Transverse colon (tissue), 4 donors: ENCODE measurements at regions not wholly inside any gene's neighbourhood (a gene's known extent, or its start where the extent isn't known, plus 50 kb on each side); places are given as distances from the start of the nearest gene placed in this dataset.

Experiments
- DNase-seq: peaks from one replicate; pipeline ENCODE4 v3.0.0-alpha.2; 2019
- H3K27ac ChIP-seq, 4 donors: fragments of 200-600 bp; sonication (generic); 2 replicates each; pipeline ENCODE4 v1.5.1; 2016 to 2018; ENCODE audit warnings: inconsistent platforms in 4 of 4
- H3K27me3 ChIP-seq: fragments of 200-600 bp; sonication (generic); 2 replicates; pipeline ENCODE4 v1.5.1; 2017; ENCODE audit warnings: inconsistent platforms
- H3K36me3 ChIP-seq, 4 donors: fragments of 200-600 bp; sonication (generic); 2 replicates each; pipeline ENCODE4 v1.5.1; 2017 to 2019; ENCODE audit warnings: inconsistent platforms in 4 of 4
- H3K4me1 ChIP-seq, 4 donors: fragments of 200-600 bp; sonication (generic); 2 replicates each; pipeline ENCODE4 v1.5.1; 2017 to 2020; ENCODE audit warnings: inconsistent platforms in 4 of 4
- H3K4me3 ChIP-seq, 4 donors: fragments of 200-600 bp; sonication (generic); 1 replicate in 1 of 4; 2 replicates in 3 of 4; pipeline versions ENCODE4 v1.5.1 to v1.6.1; 2017 to 2019; ENCODE audit warnings: inconsistent platforms in 4 of 4
- H3K9me3 ChIP-seq, 2 donors: fragments of 200-600 bp; sonication (generic); 2 replicates each; pipeline ENCODE4 v1.5.1; 2017 to 2019; ENCODE audit warnings: inconsistent platforms in 2 of 2
- CTCF ChIP-seq, 5 experiments: fragments of 200-600 bp in 3 of 5; fragments of 450-650 bp in 2 of 5; sonication (generic) in 3 of 5; IDR thresholded peaks; 1 replicate in 2 of 5; 2 replicates in 3 of 5; pipeline ENCODE4 v1.5.1; 2016 to 2017; ENCODE audit warnings: antibody characterized with exemption in 5 of 5, inconsistent platforms in 3 of 5, mild to moderate bottlenecking in 2 of 5, moderate library complexity in 1 of 5
- EP300 ChIP-seq: sonication (generic); formaldehyde crosslinking; IDR thresholded peaks from one replicate; pipeline ENCODE4 v1.6.1; 2017; ENCODE audit warnings: antibody characterized with exemption, low read depth
- POLR2A ChIP-seq: fragments of 450-650 bp; IDR thresholded peaks from one replicate; pipeline ENCODE4 v1.6.1; 2016; ENCODE audit warnings: antibody characterized with exemption, mild to moderate bottlenecking, moderate library complexity
- POLR2AphosphoS5 ChIP-seq, 3 donors: sonication (generic); formaldehyde crosslinking; IDR thresholded peaks; one replicate each; pipeline ENCODE4 v1.6.1; 2016; ENCODE audit warnings: antibody characterized with exemption in 3 of 3
- WGBS, 2 donors: methylation state at CpG; one replicate each; pipeline ENCODE4 v1.1.5; 2018; ENCODE audit warnings: low coverage in 1 of 2; 5-methylcytosine and 5-hydroxymethylcytosine counted together
- in situ Hi-C, 4 donors: fragments of 200-750 bp; cut with MboI; loops; one replicate each; pipeline versions ENCODE4 v1.15.0 to v1.15.1; 2017; ENCODE audit warnings: low sequenced_read_pairs in 3 of 4, low pct_ligation_motif_present in 1 of 4, low pct_unique_long_range_greater_than_20kb in 1 of 4
- intact Hi-C: fragments of 100-400 bp; cut with DNase I; formaldehyde crosslinking; loops from one replicate; pipeline ENCODE4 v1.15.1; 2023; ENCODE audit warnings: low total_unique reads

- no peaks in the 10 kb centered on the region for H3K36me3 ChIP-seq
- TF ChIP-seq CTCF (IDR thresholded peaks at IDR 0.05) (no peak), POLR2AphosphoS5 (IDR thresholded peaks at IDR 0.05) (no peak), POLR2A (no peak), EP300 (no peak)
- H3K27me3 ChIP-seq, result no peaks in the 10 kb centered on the region
- H3K4me3 ChIP-seq, result no peak overlapping the region
- H3K4me1 ChIP-seq, result peaks cover 0 to 7% (median 2%) of the 10 kb centered on the region in 4 donors
- WGBS, 2 donors, result 60 to 73% methylated on average over 3 to 4 of the region's 4 CpGs
- no peaks in the 10 kb centered on the region for H3K9me3 ChIP-seq
- DNase-seq, result no peak
- intact Hi-C loops, result no loop called here
- peak overlapping the region in 3 of 4 donors; percentile 9 to 23 (median 22) for H3K27ac ChIP-seq
- in situ Hi-C loops, result no loop called here
Observed at GRCh38 chr6:150537491-150537890, 62.2 kb upstream of the PLEKHG1 start.

GRCh38 chr6:150537893-150538292, 61.8 kb upstream of the PLEKHG1 start:
- intact Hi-C loops, result no loop called here
- WGBS, 2 donors, result 60 to 83% methylated on average over 1 of the region's 1 CpG
- H3K36me3 ChIP-seq, result no peaks in the 10 kb centered on the region
- H3K9me3 ChIP-seq, result no peaks in the 10 kb centered on the region
- H3K27me3 ChIP-seq, result no peaks in the 10 kb centered on the region
- in situ Hi-C loops, result no loop called here
- H3K4me3 ChIP-seq, result no peak overlapping the region
- no peak for TF ChIP-seq POLR2AphosphoS5 (IDR thresholded peaks at IDR 0.05)
- no peak for TF ChIP-seq CTCF (IDR thresholded peaks at IDR 0.05)
- no peak for TF ChIP-seq POLR2A
- TF ChIP-seq EP300, result no peak
- DNase-seq, result no peak
- peak overlapping the region in 3 of 4 donors; percentile 9 to 23 (median 22) for H3K27ac ChIP-seq
- peaks cover 0 to 7% (median 2%) of the 10 kb centered on the region in 4 donors for H3K4me1 ChIP-seq

- H3K36me3 ChIP-seq, result no peaks in the 10 kb centered on the region
- intact Hi-C loops (no loop called here), in situ Hi-C loops (no loop called here)
- WGBS, 2 donors, result 94 to 96% methylated on average over 2 of the region's 2 CpGs
- peaks cover 0 to 7% (median 2%) of the 10 kb centered on the region in 4 donors for H3K4me1 ChIP-seq
- no peaks in the 10 kb centered on the region for H3K27me3 ChIP-seq
- TF ChIP-seq POLR2A (no peak), POLR2AphosphoS5 (IDR thresholded peaks at IDR 0.05) (no peak), CTCF (IDR thresholded peaks at IDR 0.05) (no peak), EP300 (no peak)
- DNase-seq, result no peak
- no peak overlapping the region for H3K4me3 ChIP-seq
- no peaks in the 10 kb centered on the region for H3K9me3 ChIP-seq
- H3K27ac ChIP-seq, result no peak overlapping the region
Observed at GRCh38 chr6:150539111-150539510, 60.6 kb upstream of the PLEKHG1 start.

GRCh38 chr6:150539568-150539967, 60.1 kb upstream of the PLEKHG1 start:
- TF ChIP-seq POLR2A (no peak), CTCF (IDR thresholded peaks at IDR 0.05) (no peak), POLR2AphosphoS5 (IDR thresholded peaks at IDR 0.05) (no peak), EP300 (no peak)
- Histone ChIP-seq H3K27ac (no peak overlapping the region), H3K27me3 (no peaks in the 10 kb centered on the region), H3K9me3 (no peaks in the 10 kb centered on the region), H3K36me3 (no peaks in the 10 kb centered on the region), H3K4me3 (no peak overlapping the region), H3K4me1 (peaks cover 0 to 7% (median 2%) of the 10 kb centered on the region in 4 donors)
- intact Hi-C loops, result no loop called here
- DNase-seq, result no peak
- in situ Hi-C loops, result no loop called here
- WGBS, 2 donors, result 64 to 72% methylated on average over 2 of the region's 2 CpGs
